Right lung (tissue), 2 donors: ENCODE measurements at regions not wholly inside any gene's neighbourhood (a gene's known extent, or its start where the extent isn't known, plus 50 kb on each side); places are given as distances from the start of the nearest gene placed in this dataset.

ENCODE experiments used
- DNase-seq, 2 donors: peaks; one replicate each; pipeline ENCODE4 v3.0.0-alpha.2; 2013

DNA sequence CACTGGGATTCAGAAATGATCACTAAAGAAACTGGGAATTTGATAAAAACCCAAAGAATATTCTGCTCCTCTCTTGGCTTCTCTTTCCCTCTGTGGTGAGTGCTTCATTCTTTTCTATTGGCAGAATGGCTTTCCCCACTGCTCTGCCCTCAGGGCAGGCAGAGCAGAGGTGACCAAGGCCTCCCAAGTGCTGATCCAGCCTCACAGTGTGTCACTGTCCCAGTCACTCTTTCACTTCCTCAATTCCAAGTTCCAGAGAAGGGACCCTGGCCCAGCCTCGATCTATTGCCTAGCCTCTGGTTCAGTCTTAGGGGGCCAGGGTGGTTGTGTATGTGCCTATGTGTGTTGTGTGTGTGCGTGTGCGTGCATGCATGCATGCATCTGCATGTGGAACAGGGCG, 180.6 kb upstream of the TMTC4 start:
- no peak for DNase-seq

DNA sequence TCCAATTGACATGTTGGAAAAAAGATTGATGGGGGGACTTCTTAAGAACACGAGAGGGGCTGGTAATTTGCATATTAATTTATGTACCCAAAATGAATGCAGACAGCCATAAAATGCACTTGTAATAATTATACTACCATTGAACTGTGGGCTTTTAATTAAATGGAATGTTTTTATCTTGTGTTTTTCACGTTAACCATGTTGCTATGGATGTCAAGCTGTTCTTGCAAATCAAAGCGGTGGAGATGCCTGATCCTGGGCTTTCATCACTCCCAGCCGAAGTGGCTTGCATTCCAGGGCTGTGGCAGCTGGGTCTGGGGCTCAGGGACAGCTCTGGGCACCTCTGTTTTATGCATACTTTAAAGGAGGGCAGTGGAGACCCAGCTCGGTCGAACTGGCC, 179.4 kb upstream of the TMTC4 start:
- DNase-seq = no peak

DNA sequence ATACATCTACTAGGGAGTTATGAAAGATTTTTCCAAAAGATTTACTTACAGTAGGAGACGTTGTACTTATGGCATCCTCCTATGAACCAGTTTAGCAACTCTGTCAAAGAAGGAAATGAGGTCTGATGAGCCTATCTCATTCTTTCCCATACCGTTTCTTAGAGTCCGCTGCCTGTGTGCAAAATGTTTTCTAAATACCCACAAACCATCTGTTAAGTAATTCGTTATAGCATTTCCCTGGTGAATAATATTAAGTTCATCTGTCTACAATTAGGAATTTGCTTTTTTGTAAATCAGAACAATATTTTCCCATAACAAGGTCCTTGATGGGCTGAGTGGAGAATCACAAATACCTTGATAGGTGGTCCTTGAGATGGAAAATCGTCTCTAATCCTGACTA, 178.8 kb upstream of the TMTC4 start:
- no peak for DNase-seq

DNA sequence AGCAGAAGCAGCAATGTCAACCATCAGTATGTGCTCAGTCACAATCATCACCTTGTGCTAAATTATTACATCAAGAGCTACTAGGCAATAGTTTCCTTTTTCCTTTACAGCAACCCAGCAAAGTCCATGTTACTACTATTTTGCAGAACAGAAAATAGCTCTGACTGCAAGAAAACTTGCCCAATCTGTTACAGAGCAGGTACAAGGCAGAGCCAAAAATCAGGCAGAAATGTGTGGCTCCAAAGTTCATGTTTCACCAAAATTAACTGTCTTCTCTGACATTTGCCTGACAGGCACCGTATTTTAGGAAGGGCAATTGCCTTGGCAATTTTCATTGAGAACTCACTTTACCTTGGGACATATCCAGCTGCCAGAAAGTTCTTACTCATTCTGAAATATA, 177.6 kb upstream of the TMTC4 start:
- DNase-seq = no peak

DNA sequence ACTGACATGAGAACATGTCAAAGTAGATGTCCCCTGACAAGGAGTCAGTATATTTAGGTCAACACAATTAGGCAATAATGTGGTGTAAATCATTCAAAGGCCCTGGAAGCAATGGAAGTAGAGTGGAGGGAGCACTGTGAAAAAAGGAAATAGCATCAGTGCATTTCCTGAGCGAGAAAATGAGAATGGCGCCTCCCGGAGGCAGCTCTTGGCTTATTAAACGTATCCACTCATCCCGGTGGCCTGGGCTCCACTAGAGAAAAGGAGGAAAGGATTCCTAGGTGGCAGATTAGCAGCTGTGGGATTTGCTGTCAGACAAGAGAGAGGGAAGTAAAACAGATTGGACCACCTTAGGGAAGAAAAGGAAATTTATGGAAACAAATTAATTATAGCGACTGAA, 173.7 kb upstream of the TMTC4 start:
- no peak for DNase-seq

DNA sequence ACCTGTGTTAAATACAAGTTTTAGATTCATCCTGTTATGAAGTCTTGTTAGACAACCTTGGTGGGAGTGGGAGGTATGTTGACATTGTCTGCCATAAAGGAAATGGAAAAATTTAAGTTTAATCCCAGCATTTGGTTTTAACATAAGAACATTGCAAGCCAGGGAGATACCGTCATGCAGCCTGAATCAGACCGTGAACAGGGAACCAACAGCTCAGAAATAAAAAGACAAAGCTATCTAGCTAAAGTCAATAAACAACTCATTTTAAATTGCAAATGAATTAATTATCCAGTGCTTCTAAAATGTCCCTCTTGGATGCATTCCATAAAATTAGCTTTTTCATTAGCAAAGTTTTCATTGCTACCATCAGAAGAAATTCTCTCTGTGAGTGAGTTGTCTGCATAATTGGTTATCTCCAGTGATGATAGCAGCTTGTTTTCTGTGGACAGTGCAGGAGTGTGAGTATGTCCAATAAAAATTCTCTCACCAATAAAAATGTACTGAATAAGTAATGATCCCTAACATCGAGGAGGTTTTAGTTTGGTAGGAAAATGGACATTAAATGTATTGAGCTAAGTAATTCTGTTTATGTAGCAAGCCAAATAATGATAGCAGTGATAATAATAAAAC, 170.6 kb upstream of the TMTC4 start:
- no peak for DNase-seq

DNA sequence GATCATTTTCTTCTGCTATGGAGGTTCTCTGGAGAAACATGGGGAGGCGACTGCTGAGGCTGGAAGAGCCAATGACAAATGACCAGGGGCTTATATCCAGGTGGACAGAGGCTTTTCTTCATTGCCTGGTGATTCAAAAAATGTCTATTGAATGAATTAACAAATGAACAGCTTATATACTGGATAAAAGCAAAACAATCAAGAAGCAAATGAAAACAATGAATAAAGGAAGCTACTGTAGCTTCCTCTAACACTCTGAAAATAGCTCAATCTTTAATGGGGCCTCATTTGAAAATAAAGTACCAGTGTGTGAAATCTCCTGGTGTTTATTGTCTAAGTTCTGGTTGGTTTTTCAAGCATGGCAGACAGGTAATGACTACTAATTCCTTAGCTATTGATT, 167.5 kb upstream of the TMTC4 start:
- DNase-seq = no peak

DNA sequence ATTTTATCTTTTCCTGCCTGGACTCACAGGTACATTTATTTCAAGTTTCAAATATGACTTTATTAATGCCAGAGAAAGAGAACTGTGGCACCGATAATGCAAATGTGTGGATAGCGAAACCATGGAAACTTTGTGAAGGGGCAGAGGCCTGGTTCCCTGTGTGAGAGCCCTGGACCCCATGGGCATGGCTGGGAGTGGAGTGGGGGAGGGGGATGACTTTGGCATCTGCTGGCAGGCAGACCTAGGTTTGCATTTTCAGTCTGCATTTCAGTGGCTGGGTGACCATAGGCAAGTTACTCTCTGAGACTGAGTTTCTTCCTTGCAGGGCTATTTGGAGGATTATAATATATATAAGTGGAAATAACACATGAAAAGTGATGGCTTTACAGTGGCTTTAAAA, 163.8 kb upstream of the TMTC4 start:
- no peak for DNase-seq

DNA sequence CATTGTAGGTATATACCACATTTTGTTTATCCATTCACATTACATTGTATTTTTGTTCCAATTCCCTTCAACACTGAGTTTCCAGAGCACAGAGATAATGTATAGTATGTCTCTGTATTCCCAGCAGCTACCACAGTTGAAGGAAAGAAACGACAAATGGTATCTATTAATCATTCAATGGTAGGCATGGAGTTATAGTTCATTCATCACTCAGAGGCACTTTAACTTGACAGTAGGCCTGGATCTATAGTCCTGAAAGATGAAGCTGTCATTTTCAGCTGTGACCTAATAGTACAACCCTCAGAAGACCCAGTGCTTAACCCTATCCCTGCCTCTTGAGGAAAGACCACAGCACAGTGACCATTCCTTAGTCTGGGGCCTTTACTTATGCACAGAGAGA, 163.0 kb upstream of the TMTC4 start:
- no peak for DNase-seq

DNA sequence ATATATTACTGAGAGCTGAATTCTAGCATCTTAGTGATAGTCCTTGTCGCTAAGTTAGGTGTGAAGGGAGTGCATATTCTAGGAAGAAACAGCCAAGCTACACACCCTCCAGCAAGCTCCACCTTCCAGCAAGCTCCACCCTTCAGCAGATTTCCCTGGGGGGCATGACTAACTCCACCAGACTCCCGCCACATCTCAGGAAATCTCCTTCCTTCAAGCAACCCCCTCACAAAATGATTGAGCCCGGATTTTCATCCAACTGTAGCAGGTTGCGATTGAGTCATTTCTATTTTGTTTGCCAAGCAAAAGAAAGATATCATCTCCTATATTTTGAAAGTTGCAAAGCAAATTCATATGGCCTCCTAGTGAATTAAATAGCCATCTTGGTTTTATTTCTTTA, 162.1 kb upstream of the TMTC4 start:
- no peak for DNase-seq

DNA sequence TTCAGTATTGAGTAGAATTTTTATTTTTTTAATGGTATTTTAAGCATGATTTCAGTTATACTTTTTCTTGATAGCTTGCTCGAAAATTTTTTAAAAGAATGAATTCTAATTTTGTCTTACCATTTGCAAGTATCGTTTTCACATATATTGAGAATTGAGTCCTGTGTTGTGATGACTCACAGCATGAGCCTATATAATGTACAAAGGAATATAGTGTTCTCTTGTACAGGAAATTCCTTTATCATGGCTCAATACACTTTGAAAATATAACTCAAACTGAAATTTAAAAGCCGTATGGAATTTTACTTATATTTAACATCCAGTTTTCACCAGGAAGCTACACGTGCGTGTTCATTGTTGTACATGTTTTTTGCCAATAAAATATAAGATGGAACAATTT, 161.1 kb upstream of the TMTC4 start:
- DNase-seq = no peak

DNA sequence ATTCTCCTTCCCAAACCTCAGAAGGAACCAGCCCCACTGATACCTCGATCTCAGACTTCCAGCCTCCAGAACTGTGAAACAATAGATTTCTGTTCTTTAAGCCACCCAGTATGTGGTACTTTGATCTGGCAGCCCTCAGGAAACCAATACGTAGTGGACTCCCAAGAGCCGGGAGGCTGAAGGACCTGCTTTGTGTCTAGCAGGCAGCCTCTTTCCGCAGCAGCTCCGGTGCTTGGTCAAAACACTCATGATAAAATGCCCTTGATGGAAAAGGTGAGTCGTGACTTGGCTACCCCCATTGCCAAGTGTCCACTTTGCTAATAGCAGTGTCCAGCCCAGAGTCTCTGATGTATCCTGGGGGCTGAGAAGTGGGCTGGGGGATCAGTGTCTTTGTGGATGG, 158.8 kb upstream of the TMTC4 start:
- no peak for DNase-seq

DNA sequence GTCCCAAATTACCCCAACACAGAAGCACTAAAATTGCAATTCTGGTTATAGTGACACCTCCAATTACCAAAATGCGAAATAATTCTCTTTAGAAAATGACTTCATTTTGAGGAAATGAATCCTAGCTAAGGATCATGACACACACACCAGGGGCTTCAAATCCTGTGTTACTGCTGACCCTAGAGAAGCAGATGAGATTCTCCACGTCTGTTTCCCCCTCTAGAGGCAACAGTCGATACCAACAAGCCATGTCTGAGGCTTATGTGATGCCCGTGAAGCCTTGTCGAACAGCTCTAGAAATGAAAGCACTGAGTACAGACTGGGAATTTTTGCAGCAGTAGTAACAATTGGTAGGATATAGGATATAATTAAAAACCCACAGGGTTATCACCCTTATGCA, 153.6 kb upstream of the TMTC4 start:
- DNase-seq = no peak

DNA sequence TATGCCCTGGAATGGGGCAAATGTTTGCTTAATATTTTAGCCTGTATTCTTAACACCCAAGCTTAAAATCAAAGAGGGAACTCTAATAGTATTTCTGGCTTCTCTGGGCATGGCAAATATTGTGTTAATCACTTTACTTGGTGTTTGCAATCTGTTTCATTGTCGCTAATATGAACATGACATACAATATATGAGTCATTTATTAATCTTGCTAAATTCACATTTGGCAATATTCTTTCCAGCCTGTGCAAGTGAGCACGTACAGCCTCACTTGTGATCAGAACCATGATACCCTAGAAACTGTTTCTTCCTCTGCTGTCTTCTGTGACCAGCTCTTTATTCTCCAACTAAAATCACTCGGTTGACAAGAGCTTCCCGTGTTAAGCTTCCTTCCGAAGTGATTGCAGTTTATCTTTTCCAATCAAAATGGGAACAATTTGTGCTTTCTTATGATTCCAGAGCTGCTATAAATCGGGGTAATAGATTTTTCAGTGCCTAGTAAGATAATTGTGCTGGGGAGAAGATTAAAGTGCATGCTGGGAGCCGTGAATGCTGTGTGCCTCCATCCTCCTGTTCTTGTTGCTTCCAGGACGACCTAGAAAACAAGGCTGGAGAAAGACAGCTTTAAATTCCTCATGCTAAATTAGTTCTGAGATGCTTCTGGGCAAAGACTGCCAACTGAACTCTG, 153.0 kb upstream of the TMTC4 start:
- DNase-seq = no peak

DNA sequence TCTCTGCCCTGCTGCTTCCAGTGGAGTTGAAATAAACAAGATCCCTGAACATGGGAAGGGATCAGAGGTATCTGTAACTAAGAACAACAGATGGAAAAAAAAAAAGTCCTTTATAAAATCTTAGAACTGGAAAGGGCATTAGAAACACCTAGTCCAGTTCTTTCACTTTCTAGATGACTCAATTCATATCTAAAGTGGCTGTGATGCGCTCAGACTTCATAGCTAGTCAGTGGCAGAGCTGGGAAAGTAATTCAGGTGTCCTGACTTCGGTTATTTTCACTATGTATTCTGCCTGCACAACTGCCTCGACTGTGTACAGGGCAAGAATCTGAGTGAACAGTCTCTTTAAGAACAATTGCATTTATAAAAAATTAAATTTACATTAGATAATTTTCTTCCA, 151.8 kb upstream of the TMTC4 start:
- DNase-seq = no peak

DNA sequence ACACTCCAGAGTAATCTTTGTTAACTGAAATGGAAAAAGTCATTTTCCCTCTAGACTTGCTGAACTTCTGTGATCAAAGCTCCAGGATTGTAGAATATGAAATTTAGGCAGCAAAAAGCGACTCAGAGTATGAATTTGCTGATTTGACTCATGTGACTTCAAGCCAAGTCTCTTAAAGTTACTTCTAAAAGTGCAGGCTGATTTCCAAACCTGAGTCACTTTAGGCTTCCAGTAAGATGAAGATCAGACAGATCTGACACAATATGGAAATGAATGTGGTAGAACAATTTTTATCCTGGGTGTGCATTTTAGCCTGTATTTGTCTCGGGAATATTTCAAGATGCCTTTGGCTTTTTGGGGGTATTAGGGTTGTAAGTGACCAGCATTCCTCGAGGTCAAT, 151.0 kb upstream of the TMTC4 start:
- no peak for DNase-seq

DNA sequence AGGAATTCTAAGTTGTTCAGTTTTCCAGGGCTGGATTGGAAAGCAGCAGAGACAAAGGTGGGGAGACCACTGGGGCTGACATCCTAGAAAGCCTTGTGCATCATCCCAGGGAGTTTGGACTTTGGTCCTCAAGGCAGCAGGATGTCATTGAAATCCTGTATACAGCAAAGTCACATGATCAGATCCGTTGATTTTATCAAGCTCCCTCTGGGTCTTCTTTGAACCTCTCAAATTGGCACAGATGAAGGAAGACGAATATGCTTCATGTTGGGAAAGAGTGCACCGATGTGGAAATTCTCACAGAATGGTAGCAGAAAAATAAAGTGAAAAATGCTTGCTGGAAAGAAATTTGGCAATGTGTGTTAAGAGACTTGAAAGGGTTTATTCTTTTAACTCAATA, 149.8 kb upstream of the TMTC4 start:
- no peak for DNase-seq

DNA sequence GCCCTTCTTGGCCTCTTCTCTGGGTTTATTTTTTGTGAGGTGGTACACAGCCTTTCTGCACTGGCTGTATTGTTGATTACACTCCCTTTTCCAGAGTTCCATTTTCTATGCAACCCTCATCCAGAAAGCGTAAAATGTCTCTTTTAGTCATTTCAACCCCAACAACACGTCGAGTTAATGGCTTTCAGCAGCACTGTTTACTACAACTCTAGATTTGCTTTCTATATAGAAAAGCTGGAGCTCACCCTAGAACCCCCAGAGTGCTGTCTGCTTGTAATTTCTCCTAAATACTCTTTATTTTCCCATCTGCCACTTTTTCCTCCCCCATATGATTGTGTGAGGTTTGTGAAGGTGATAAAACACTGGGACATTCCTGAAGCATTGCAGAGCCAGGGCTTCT, 148.9 kb upstream of the TMTC4 start:
- DNase-seq = no peak

DNA sequence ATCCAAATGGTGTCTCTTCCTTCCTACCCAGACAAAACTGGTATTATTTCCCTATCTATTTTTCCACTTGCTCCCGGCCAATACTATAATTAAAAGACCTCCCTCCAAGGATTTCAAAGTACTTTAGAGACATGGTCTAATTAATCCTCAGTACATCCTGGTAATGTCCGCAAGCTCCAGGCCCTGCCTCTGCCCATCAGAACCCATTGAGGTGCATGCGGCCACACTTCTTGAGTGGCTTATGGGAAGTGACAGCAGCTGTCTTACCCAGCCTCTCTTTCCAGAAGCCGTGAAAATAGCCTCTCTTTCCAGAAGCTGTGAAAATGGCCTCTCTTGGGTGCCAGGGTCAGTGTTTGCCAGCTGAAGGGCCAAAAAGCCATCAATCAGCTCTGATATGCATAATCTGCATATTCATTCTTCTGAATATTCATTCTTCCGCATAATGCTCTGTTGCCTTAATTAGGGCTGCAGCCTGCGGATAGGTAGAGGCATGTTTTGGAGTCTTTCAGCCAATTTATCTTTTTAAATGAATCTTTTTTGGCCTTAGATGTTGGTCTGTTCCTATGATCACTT, 148.4 kb upstream of the TMTC4 start:
- no peak for DNase-seq

DNA sequence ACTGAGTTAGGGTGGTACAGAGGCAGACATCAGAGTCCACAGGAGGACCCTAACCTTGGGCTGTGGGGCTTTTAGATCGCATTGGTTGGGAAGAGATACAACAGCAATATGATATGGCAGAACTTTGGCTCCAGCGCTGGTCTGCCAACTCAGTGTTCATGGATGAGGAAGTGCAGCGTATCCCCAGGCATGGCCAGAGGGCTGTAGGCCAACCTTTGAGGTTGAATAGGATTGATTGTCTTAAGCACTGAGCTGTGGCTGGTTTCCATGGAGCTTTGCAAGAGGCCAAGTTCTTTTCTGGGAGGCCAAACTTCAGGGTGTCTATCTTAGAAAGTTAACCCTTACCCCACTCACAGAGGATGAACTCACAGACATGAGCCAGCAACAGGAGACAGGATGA, 144.1 kb upstream of the TMTC4 start:
- no peak for DNase-seq

DNA sequence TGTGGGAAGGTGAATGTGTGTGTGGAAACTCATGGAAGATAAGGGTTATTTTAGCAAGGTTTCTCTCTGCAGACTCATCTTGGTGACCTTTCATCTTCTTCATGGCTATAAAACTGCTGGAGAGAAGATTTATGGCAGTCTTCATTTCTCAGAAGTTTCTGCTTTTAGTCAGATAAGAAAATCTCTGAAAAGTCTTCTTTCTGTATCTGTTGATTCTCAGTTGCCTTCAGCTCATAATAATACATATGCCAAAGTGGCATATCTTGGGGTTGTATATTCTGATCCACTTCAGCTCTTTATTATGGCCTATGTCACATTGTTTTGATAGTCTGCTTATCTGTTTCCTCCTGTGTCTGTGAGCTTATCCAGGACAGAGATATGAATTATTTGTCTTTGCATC, 143.3 kb upstream of the TMTC4 start:
- no peak for DNase-seq

DNA sequence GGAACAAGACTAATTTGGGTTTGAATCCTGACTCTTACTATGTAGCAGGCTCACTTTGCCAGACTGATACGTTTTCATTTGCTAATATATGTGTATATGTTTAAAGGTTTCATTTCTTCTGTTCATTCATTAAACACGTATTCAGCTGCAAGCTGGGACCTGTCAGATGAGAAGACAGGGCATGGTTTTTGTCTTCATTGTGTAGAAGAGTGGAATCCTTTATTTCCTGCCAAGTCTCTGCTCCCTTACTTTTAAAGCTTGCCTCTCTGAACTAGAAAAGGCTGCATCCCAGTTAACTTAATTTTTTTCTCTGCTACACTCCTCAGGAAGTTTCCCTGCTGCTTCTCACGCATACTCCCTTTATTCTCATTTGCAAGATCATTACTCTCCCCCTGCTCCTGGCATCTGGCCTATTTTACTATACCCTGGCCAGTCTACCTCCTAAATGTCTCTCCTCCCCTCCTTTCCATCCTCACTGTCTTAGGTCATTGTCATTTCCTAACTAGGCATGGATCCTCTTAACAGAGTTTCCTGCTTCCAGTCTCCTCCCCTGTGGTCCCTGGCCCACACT, 141.0 kb upstream of the TMTC4 start:
- no peak for DNase-seq

DNA sequence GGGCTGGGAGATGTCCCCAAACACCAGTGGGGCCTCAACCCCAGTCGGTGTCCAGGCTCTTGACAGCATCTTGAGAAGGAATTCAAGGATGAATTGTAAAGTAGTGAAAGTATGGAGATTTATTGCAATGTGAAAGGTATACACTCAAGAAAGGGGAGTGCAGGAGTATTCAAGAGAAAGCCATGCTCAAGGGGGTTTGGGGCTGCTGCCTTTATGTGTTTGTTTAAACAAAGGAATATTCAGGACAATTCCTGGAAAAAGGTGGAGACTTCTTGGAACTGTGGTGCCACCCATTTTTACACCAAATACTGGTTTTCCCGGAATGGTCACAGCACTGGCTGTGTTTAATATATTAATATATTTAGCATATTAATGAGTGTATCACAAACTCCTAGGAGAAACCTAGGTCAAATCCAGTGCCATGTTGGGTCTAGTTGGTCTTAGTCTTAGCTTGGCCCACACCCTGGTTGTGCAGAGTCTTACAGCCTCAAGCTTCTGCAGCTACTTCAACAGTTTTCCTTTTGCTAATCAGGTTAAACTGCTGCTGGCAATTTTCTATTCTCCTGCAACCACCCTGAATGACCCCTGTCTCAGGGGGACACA, 138.5 kb upstream of the TMTC4 start:
- no peak for DNase-seq
